ENCODE measurements at regions not wholly inside any gene's neighbourhood (a gene's known extent, or its start where the extent isn't known, plus 50 kb on each side); places are given as distances from the start of the nearest gene placed in this dataset.

DNA sequence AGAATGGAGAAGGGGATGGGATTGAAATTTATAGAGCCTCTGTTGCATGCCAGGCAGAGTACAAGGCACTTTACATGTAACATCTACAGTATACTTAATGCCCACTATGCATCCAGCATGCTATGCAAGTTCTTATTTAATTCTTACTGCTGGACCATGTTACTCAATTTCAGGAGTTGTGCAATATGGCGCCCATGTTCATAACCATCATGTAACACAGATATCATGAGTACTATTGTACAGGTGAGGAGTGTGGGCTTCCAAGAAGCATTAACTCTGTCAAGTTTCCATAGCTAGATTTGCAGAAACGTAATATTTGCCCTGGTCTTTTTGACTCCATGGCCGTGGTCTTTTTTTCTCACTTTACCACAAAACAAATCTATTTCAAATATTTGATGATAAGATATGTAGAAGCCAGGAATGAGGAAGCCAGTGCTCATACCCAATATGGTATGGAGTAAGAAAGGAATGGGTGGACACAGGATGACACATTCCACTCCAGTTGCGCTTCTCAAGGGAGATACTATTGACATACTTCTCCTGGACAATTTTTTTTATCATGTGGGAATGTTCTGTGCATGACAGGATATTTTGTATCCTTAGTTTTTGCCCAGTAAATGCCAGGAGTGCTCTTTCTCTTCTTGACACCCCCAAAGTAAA, 191.8 kb downstream of the C12orf75 start:
- no peaks in the 10 kb centered on the region for H3K36me3 ChIP-seq (replicated peaks in 1 of 2; ENCODE audit: control insufficient read depth in 1 of 2, insufficient read depth in 2 of 2, low read length in 2 of 2)
- H3K36me3 Mint-ChIP-seq = no peaks in the 10 kb centered on the region
- no peak overlapping the region for H3K4me3 Mint-ChIP-seq
- H3K4me1 Mint-ChIP-seq = no peaks in the 10 kb centered on the region
- peaks cover 0 to 8% of the 10 kb centered on the region in 2 donors for H3K9me3 ChIP-seq (replicated peaks in 1 of 2; ENCODE audit: control insufficient read depth in 1 of 2, insufficient read depth in 1 of 2, low read length in 2 of 2)
- H3K4me2 ChIP-seq (replicated peaks; ENCODE audit: extremely low read depth, low read length, poor library complexity, severe bottlenecking) = no peak overlapping the region
- peaks cover 0 to 2% (median 1%) of the 10 kb centered on the region in 3 donors for H3K27me3 Mint-ChIP-seq (ENCODE audit: low read depth in 3 of 3)
- TF ChIP-seq, protein P1, sequence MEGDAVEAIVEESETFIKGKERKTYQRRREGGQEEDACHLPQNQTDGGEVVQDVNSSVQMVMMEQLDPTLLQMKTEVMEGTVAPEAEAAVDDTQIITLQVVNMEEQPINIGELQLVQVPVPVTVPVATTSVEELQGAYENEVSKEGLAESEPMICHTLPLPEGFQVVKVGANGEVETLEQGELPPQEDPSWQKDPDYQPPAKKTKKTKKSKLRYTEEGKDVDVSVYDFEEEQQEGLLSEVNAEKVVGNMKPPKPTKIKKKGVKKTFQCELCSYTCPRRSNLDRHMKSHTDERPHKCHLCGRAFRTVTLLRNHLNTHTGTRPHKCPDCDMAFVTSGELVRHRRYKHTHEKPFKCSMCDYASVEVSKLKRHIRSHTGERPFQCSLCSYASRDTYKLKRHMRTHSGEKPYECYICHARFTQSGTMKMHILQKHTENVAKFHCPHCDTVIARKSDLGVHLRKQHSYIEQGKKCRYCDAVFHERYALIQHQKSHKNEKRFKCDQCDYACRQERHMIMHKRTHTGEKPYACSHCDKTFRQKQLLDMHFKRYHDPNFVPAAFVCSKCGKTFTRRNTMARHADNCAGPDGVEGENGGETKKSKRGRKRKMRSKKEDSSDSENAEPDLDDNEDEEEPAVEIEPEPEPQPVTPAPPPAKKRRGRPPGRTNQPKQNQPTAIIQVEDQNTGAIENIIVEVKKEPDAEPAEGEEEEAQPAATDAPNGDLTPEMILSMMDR (IDR thresholded peaks at IDR 0.05) = no peak
- DNase-seq = no peak
- WGBS (ENCODE audit: insufficient coverage) = no CpG with 5 or more reads among the region's 4 CpGs
- no peak overlapping the region for H3K4me3 ChIP-seq (replicated peaks in 1 of 3; ENCODE audit: low read depth in 2 of 3, low read length in 3 of 3)
- no peak overlapping the region for H3K27ac ChIP-seq (ENCODE audit: low read depth in 1 of 2, low read length in 2 of 2)
- no peak overlapping the region for H2AFZ ChIP-seq (ENCODE audit: insufficient read depth, low read depth, low read length, poor library complexity, severe bottlenecking)
- peaks cover 0 to 16% (median 9%) of the 10 kb centered on the region in 7 donors for H3K9me3 Mint-ChIP-seq
- no peaks in the 10 kb centered on the region for H3K79me2 ChIP-seq (ENCODE audit: insufficient read depth, low read length)
- no peaks in the 10 kb centered on the region for H4K20me1 ChIP-seq (ENCODE audit: insufficient read depth, low read length)
- no peaks in the 10 kb centered on the region for H3K27me3 ChIP-seq (ENCODE audit: control insufficient read depth in 2 of 2, insufficient read depth in 2 of 2, low read length in 2 of 2)
- H3K4me1 ChIP-seq (ENCODE audit: control insufficient read depth in 1 of 2, insufficient read depth in 2 of 2, low read length in 2 of 2) = no peaks in the 10 kb centered on the region
- intact Hi-C loops (cut with micrococcal nuclease) = no loop called here
- H3K27ac Mint-ChIP-seq = no peak overlapping the region
- no peak overlapping the region for H3K9ac ChIP-seq (ENCODE audit: insufficient read depth, low read length, poor library complexity, severe bottlenecking)

DNA sequence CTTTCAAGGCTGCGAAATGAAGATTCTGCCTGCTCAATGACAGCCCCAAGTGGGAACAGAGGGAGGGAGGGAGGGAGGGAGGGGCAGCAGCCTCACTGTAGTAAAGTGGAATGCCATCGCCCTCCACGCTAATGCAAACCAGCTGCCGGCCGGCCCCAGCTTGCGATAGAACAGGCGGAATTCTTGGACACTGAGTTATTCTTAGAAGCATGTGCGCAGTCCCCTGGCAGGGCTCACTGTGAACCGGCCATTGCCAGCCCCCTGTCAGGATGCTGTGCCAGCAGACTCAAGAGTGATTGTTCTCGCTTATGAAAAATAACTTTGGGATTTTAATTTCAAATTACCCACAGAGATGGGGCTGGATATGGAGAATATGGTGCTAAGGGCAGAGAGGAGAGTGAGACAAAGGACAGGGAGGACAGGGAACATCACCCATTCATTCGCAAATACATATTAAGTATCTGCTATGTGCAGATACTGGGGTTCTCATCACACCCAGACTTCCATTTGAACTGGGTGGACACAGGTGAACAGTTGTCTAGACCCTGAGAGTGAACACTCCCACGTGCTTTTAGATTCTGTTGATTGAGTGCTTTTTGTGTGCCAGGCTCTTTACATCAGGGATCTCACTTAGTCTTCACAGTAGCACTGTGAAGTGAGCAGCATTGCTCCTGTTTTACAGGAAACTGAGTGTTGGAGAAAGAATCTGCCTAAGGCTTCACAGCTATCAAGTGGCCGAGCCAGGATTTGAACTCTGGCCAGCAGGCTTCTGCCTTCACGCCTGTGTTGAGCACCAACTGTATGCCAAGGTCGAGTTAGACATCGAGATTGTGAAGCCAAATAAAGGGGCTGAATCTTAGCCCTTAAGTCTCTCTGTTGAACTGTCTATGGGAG, 192.9 kb downstream of the C12orf75 start:
- DNase-seq = no peak
- intact Hi-C loops (cut with micrococcal nuclease) = no loop called here
- H3K9me3 ChIP-seq (replicated peaks in 1 of 2; ENCODE audit: control insufficient read depth in 1 of 2, insufficient read depth in 1 of 2, low read length in 2 of 2) = peaks cover 0 to 8% of the 10 kb centered on the region in 2 donors
- H4K20me1 ChIP-seq (ENCODE audit: insufficient read depth, low read length) = no peaks in the 10 kb centered on the region
- no peak overlapping the region for H3K4me3 ChIP-seq (replicated peaks in 1 of 3; ENCODE audit: low read depth in 2 of 3, low read length in 3 of 3)
- H3K27ac ChIP-seq (ENCODE audit: low read depth in 1 of 2, low read length in 2 of 2) = no peak overlapping the region
- peaks cover 0 to 14% (median 8%) of the 10 kb centered on the region in 7 donors for H3K9me3 Mint-ChIP-seq
- 81% methylated on average over 12 of the region's 16 CpGs for WGBS (ENCODE audit: insufficient coverage)
- H2AFZ ChIP-seq (ENCODE audit: insufficient read depth, low read depth, low read length, poor library complexity, severe bottlenecking) = no peak overlapping the region
- peaks cover 0 to 3% (median 2%) of the 10 kb centered on the region in 3 donors for H3K27me3 Mint-ChIP-seq (ENCODE audit: low read depth in 3 of 3)
- H3K36me3 Mint-ChIP-seq = no peaks in the 10 kb centered on the region
- H3K9ac ChIP-seq (ENCODE audit: insufficient read depth, low read length, poor library complexity, severe bottlenecking) = no peak overlapping the region
- no peaks in the 10 kb centered on the region for H3K79me2 ChIP-seq (ENCODE audit: insufficient read depth, low read length)
- H3K4me1 Mint-ChIP-seq = no peaks in the 10 kb centered on the region
- no peak overlapping the region for H3K27ac Mint-ChIP-seq
- no peak overlapping the region for H3K4me3 Mint-ChIP-seq
- no peaks in the 10 kb centered on the region for H3K27me3 ChIP-seq (ENCODE audit: control insufficient read depth in 2 of 2, insufficient read depth in 2 of 2, low read length in 2 of 2)
- H3K4me1 ChIP-seq (ENCODE audit: control insufficient read depth in 1 of 2, insufficient read depth in 2 of 2, low read length in 2 of 2) = no peaks in the 10 kb centered on the region
- TF ChIP-seq, protein P1 (IDR thresholded peaks at IDR 0.05) = no peak
- H3K36me3 ChIP-seq (replicated peaks in 1 of 2; ENCODE audit: control insufficient read depth in 1 of 2, insufficient read depth in 2 of 2, low read length in 2 of 2) = no peaks in the 10 kb centered on the region
- H3K4me2 ChIP-seq (replicated peaks; ENCODE audit: extremely low read depth, low read length, poor library complexity, severe bottlenecking) = no peak overlapping the region
